Neural cell (in vitro differentiated cells): ENCODE measurements at regions not wholly inside any gene's neighbourhood (a gene's known extent, or its start where the extent isn't known, plus 50 kb on each side); places are given as distances from the start of the nearest gene placed in this dataset.

Experiments
- H2AFZ ChIP-seq: fragments of 200-600, 300-800 bp; sonication (generic), shearing (Covaris generic); 2 replicates; pipeline ENCODE4 v1.6.0; 2014; ENCODE audit warnings: low read depth, mild to moderate bottlenecking, antibody characterized with exemption, low read length, moderate library complexity
- H3F3A ChIP-seq: fragments of 200-600 bp; shearing (Covaris generic); 2 replicates; pipeline ENCODE4 v1.6.1; 2016; ENCODE audit warnings: mild to moderate bottlenecking, moderate library complexity, mixed read lengths, antibody characterized with exemption, low read length; ENCODE audit not compliant: insufficient read depth, poor library complexity, severe bottlenecking
- H3K27ac ChIP-seq: fragments of 200-600, 300-800 bp; sonication (generic), shearing (Covaris generic); 2 replicates; pipeline ENCODE4 v1.5.1; 2014; ENCODE audit warnings: mild to moderate bottlenecking, low read length, moderate library complexity
- H3K27me3 ChIP-seq: fragments of 300-800, 200-600 bp; sonication (generic), shearing (Covaris generic); 2 replicates; pipeline ENCODE4 v1.6.0; 2014; ENCODE audit warnings: mild to moderate bottlenecking, low read depth, low read length, moderate library complexity; ENCODE audit not compliant: insufficient read depth
- H3K36me3 ChIP-seq: fragments of 300-800, 200-600 bp; sonication (generic), shearing (Covaris generic); 2 replicates; pipeline ENCODE4 v1.5.1; 2014; ENCODE audit warnings: mild to moderate bottlenecking, antibody characterized with exemption, low read length, moderate library complexity; ENCODE audit not compliant: insufficient read depth
- H3K4me2 ChIP-seq: fragments of 300-800, 200-600 bp; sonication (generic), shearing (Covaris generic); 2 replicates; pipeline ENCODE4 v1.6.0; 2014; ENCODE audit warnings: mild to moderate bottlenecking, low read length
- H3K4me3 ChIP-seq: fragments of 300-800, 200-600 bp; sonication (generic), shearing (Covaris generic); 2 replicates; pipeline ENCODE4 v1.5.1; 2014; ENCODE audit warnings: mild to moderate bottlenecking, low read length, moderate library complexity
- H3K79me2 ChIP-seq: fragments of 200-600 bp; shearing (Covaris generic); replicated peaks from 2 replicates; pipeline ENCODE4 v1.6.0; 2014; ENCODE audit warnings: mild to moderate bottlenecking, low read length, moderate library complexity; ENCODE audit not compliant: insufficient read depth
- H3K9ac ChIP-seq: fragments of 300-800, 200-600 bp; sonication (generic), shearing (Covaris generic); 2 replicates; pipeline ENCODE4 v1.6.1; 2016; ENCODE audit warnings: mild to moderate bottlenecking, low read length, mixed read lengths
- H3K9me2 ChIP-seq: fragments of 200-600 bp; shearing (Covaris generic); 2 replicates; pipeline ENCODE4 v1.6.1; 2016; ENCODE audit warnings: mild to moderate bottlenecking, low read length, mixed read lengths; ENCODE audit not compliant: insufficient read depth
- H3K9me3 ChIP-seq: fragments of 200-600, 300-800 bp; sonication (generic), shearing (Covaris generic); 2 replicates; pipeline ENCODE4 v1.6.1; 2016; ENCODE audit warnings: mild to moderate bottlenecking, mixed run types, low read length, moderate library complexity, mixed read lengths
- H4K20me1 ChIP-seq: fragments of 200-600 bp; shearing (Covaris generic); 2 replicates; pipeline ENCODE4 v1.6.1; 2016; ENCODE audit warnings: mild to moderate bottlenecking, mixed run types; ENCODE audit not compliant: insufficient read depth
- EP300 ChIP-seq: fragments of 450-650 bp; conservative IDR thresholded peaks from 2 replicates; pipeline ENCODE4 v1.6.1; 2014; ENCODE audit warnings: antibody characterized with exemption, mild to moderate bottlenecking, moderate library complexity; ENCODE audit not compliant: poor library complexity, severe bottlenecking
- EZH2 ChIP-seq: fragments of 200-600, 300-800 bp; shearing (Covaris generic), sonication (generic); IDR thresholded peaks from 2 replicates; pipeline ENCODE4 v1.6.1; 2014; ENCODE audit warnings: antibody characterized with exemption, low read length, borderline replicate concordance, mild to moderate bottlenecking; ENCODE audit not compliant: insufficient read depth, poor library complexity, severe bottlenecking
- MXI1 ChIP-seq: fragments of 450-650 bp; conservative IDR thresholded peaks from 2 replicates; pipeline ENCODE4 v1.6.1; 2014; ENCODE audit warnings: antibody characterized with exemption, mild to moderate bottlenecking; ENCODE audit not compliant: poor library complexity, severe bottlenecking
- POLR2AphosphoS5 ChIP-seq: IDR thresholded peaks from 2 replicates; pipeline ENCODE4 v1.6.1; 2012
- RAD21 ChIP-seq: fragments of 450-650 bp; conservative IDR thresholded peaks from 2 replicates; pipeline ENCODE4 v1.6.1; 2014; ENCODE audit warnings: antibody characterized with exemption, mild to moderate bottlenecking, moderate library complexity
- REST ChIP-seq: IDR thresholded peaks from 2 replicates; pipeline ENCODE4 v1.6.1; 2012; ENCODE audit warnings: borderline replicate concordance
- SMC3 ChIP-seq: fragments of 450-650 bp; conservative IDR thresholded peaks from 2 replicates; pipeline ENCODE4 v1.6.1; 2014; ENCODE audit warnings: antibody characterized with exemption, mild to moderate bottlenecking, moderate library complexity; ENCODE audit not compliant: poor library complexity
- TAF1 ChIP-seq: IDR thresholded peaks from 2 replicates; pipeline ENCODE4 v1.6.1; 2012; ENCODE audit warnings: low read depth
- TF ChIP-seq, protein P1 (sequence below): fragments of 450-650 bp; IDR thresholded peaks from 2 replicates; pipeline ENCODE4 v1.5.1; 2014; ENCODE audit warnings: antibody characterized with exemption, mild to moderate bottlenecking, moderate library complexity; ENCODE audit not compliant: poor library complexity, severe bottlenecking

DNA sequence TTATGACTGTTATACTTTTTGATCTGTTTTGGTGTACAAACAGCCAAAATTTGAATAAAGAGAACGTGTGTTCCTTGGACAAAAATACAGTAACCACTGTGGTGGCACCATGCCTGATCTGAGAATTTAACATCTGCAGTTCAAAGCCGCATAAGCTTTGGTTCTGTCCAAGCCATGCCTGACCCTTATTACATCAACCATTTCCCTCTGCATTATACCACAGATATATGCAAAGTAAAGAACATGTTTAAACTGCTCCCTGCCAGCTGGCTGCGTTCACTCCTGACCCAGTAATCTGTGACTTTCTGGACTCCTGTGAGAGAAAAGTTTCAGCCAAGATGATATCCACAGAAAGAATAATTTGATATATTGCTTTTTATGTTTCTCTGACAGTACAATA is 890.5 kb upstream of the ANO3 start:
- Histone ChIP-seq H2AFZ (no peak overlapping the region), H3K4me3 (no peak overlapping the region), H3K4me2 (no peak overlapping the region), H3K79me2 (no peaks in the 10 kb centered on the region), H4K20me1 (no peaks in the 10 kb centered on the region), H3K27me3 (no peaks in the 10 kb centered on the region), H3F3A (no peaks in the 10 kb centered on the region), H3K36me3 (no peaks in the 10 kb centered on the region), H3K27ac (no peak overlapping the region), H3K9ac (no peak overlapping the region), H3K9me2 (no peaks in the 10 kb centered on the region), H3K9me3 (no peaks in the 10 kb centered on the region)
- TF ChIP-seq RAD21, result no peak
- TF ChIP-seq REST, result no peak
- TF ChIP-seq TAF1, result no peak
- no peak for TF ChIP-seq MXI1
- no peak for TF ChIP-seq SMC3
- TF ChIP-seq, protein P1, sequence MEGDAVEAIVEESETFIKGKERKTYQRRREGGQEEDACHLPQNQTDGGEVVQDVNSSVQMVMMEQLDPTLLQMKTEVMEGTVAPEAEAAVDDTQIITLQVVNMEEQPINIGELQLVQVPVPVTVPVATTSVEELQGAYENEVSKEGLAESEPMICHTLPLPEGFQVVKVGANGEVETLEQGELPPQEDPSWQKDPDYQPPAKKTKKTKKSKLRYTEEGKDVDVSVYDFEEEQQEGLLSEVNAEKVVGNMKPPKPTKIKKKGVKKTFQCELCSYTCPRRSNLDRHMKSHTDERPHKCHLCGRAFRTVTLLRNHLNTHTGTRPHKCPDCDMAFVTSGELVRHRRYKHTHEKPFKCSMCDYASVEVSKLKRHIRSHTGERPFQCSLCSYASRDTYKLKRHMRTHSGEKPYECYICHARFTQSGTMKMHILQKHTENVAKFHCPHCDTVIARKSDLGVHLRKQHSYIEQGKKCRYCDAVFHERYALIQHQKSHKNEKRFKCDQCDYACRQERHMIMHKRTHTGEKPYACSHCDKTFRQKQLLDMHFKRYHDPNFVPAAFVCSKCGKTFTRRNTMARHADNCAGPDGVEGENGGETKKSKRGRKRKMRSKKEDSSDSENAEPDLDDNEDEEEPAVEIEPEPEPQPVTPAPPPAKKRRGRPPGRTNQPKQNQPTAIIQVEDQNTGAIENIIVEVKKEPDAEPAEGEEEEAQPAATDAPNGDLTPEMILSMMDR, result no peak

- H3K27ac ChIP-seq, result no peak overlapping the region
- no peaks in the 10 kb centered on the region for H3K9me3 ChIP-seq
- H3K9me2 ChIP-seq, result no peaks in the 10 kb centered on the region
- H3K9ac ChIP-seq, result no peak overlapping the region
- no peaks in the 10 kb centered on the region for H3K36me3 ChIP-seq
- no peak overlapping the region for H3K4me3 ChIP-seq
- H3F3A ChIP-seq, result no peaks in the 10 kb centered on the region
- no peaks in the 10 kb centered on the region for H4K20me1 ChIP-seq
- H3K4me2 ChIP-seq, result no peak overlapping the region
- H2AFZ ChIP-seq, result no peak overlapping the region
- TF ChIP-seq SMC3, result no peak
- no peak for TF ChIP-seq POLR2AphosphoS5
- no peak for TF ChIP-seq RAD21
- no peak for TF ChIP-seq EZH2
- no peaks in the 10 kb centered on the region for H3K27me3 ChIP-seq
- no peaks in the 10 kb centered on the region for H3K79me2 ChIP-seq
Observed at GRCh38 chr11:25449091-25449490, 882.8 kb upstream of the ANO3 start.

DNA sequence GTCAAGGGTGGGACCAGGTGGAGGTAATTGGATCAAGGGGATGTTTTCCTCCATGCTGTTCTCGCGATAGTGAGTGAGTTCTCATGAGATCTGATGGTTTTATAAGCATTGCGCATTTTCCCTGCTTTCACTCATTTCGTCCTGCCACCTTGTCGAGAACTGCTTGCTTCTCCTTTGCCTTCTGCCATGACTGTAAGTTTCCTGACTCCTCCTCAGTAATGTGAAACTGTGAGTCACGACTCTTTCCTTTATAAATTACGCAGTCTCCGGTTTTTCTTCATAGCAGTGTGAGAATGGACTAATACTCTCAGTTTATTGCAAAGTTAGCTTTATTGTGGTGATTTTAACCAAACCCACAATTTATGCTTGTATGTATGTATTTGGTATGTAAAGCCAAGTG is 878.5 kb upstream of the ANO3 start:
- no peak overlapping the region for H2AFZ ChIP-seq
- no peak overlapping the region for H3K27ac ChIP-seq
- no peaks in the 10 kb centered on the region for H3F3A ChIP-seq
- no peaks in the 10 kb centered on the region for H4K20me1 ChIP-seq
- H3K9ac ChIP-seq, result no peak overlapping the region
- TF ChIP-seq EZH2 (no peak), EP300 (no peak), REST (no peak), POLR2AphosphoS5 (no peak), TAF1 (no peak), RAD21 (no peak), SMC3 (no peak), MXI1 (no peak)
- TF ChIP-seq, protein P1, result no peak
- no peak overlapping the region for H3K4me2 ChIP-seq
- H3K9me2 ChIP-seq, result no peaks in the 10 kb centered on the region
- no peak overlapping the region for H3K4me3 ChIP-seq
- H3K36me3 ChIP-seq, result no peaks in the 10 kb centered on the region
- no peaks in the 10 kb centered on the region for H3K27me3 ChIP-seq
- H3K9me3 ChIP-seq, result no peaks in the 10 kb centered on the region
- no peaks in the 10 kb centered on the region for H3K79me2 ChIP-seq
